OCI-LY1 (cell line): ENCODE measurements at regions not wholly inside any gene's neighbourhood (a gene's known extent, or its start where the extent isn't known, plus 50 kb on each side); places are given as distances from the start of the nearest gene placed in this dataset.

Source experiments
- H2AFZ ChIP-seq: fragments of 200-600 bp; sonication (generic), shearing (Covaris generic); 2 replicates; pipeline ENCODE4 v1.6.0; 2014; ENCODE audit warnings: antibody characterized with exemption, mild to moderate bottlenecking, low read length
- H3F3A ChIP-seq: fragments of 200-600 bp; sonication (generic), shearing (Covaris generic); 2 replicates; pipeline ENCODE4 v1.6.0; 2014; ENCODE audit warnings: mild to moderate bottlenecking, antibody characterized with exemption, low read length, moderate library complexity; ENCODE audit not compliant: insufficient read depth
- H3K27ac ChIP-seq: fragments of 200-600 bp; sonication (generic); 2 replicates; pipeline ENCODE4 v1.5.1; 2014; ENCODE audit warnings: low read length, mixed run types, mild to moderate bottlenecking, low read depth; ENCODE audit not compliant: poor library complexity, severe bottlenecking
- H3K27me3 ChIP-seq: fragments of 200-600 bp; sonication (generic); 2 replicates; pipeline ENCODE4 v1.6.0; 2014; ENCODE audit warnings: antibody characterized with exemption, mild to moderate bottlenecking, low read length, moderate library complexity; ENCODE audit not compliant: insufficient read depth
- H3K36me3 ChIP-seq: fragments of 200-600 bp; sonication (generic); 2 replicates; pipeline ENCODE4 v1.6.1; 2014; ENCODE audit warnings: mild to moderate bottlenecking, antibody characterized with exemption, low read length, moderate library complexity, mixed read lengths; ENCODE audit not compliant: insufficient read depth
- H3K4me1 ChIP-seq: fragments of 200-600 bp; sonication (generic); 2 replicates; pipeline ENCODE4 v1.5.1; 2014; ENCODE audit warnings: mild to moderate bottlenecking, low read length, moderate library complexity; ENCODE audit not compliant: insufficient read depth, severe bottlenecking
- H3K4me2 ChIP-seq: fragments of 200-600 bp; sonication (generic), shearing (Covaris generic); 2 replicates; pipeline ENCODE4 v1.6.1; 2014; ENCODE audit warnings: low read length
- H3K4me3 ChIP-seq: fragments of 200-600 bp; sonication (generic); 2 replicates; pipeline ENCODE4 v1.5.1; 2014; ENCODE audit warnings: low read length, low read depth, mild to moderate bottlenecking, mixed read lengths; ENCODE audit not compliant: poor library complexity, severe bottlenecking
- H3K79me2 ChIP-seq: fragments of 200-600 bp; shearing (Covaris generic); 2 replicates; pipeline ENCODE4 v1.6.1; 2016; ENCODE audit warnings: mixed run types, low read length, mixed read lengths; ENCODE audit not compliant: insufficient read depth
- H3K9ac ChIP-seq: fragments of 200-600 bp; sonication (generic), shearing (Covaris generic); 2 replicates; pipeline ENCODE4 v1.6.1; 2014; ENCODE audit warnings: mild to moderate bottlenecking, low read length, mixed read lengths
- H3K9me2 ChIP-seq: fragments of 200-600 bp; sonication (generic), shearing (Covaris generic); 2 replicates; pipeline ENCODE4 v1.6.1; 2014; ENCODE audit warnings: low read depth, mild to moderate bottlenecking, low read length, mixed read lengths
- H3K9me3 ChIP-seq: fragments of 200-600 bp; shearing (Covaris generic); 2 replicates; pipeline ENCODE4 v1.6.1; 2014; ENCODE audit warnings: low read length, mixed read lengths
- H4K20me1 ChIP-seq: fragments of 200-600 bp; sonication (generic), shearing (Covaris generic); 2 replicates; pipeline ENCODE4 v1.6.0; 2016; ENCODE audit warnings: mild to moderate bottlenecking, low read length; ENCODE audit not compliant: insufficient read depth
- EZH2 ChIP-seq: fragments of 200-600 bp; sonication (generic), shearing (Covaris generic); IDR thresholded peaks from 2 replicates; pipeline ENCODE4 v1.8.0; 2017; ENCODE audit warnings: borderline replicate concordance, mixed run types, mild to moderate bottlenecking, antibody characterized with exemption, low read length, moderate library complexity, mixed read lengths
- TF ChIP-seq, protein P1 (sequence below): fragments of 200-600 bp; sonication (generic), shearing (Covaris generic); IDR thresholded peaks from 2 replicates; pipeline ENCODE4 v1.5.1; 2017; ENCODE audit warnings: mild to moderate bottlenecking, antibody characterized with exemption, low read length, moderate library complexity, mixed read lengths

DNA sequence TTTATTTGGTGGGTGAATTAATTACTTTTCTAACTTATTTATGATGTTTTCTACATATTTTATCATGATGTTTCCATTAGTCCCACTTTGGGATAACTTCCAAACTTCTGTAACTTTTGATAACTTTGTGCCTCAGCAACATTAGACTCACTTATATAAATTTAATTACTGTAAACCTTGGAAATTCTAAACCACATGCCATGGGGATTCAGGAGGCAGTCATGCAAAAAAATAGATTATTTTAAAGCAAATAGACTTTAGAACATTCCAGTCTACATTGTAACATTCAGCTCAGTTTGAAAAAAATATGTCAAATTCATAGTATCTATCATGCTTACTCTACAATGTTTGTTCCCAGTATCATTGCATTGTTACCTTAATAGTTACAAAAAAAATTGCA is 728.5 kb upstream of the NRXN1 start:
- Histone ChIP-seq H3F3A (no peaks in the 10 kb centered on the region), H3K27me3 (no peaks in the 10 kb centered on the region), H3K9ac (no peak overlapping the region), H3K27ac (no peak overlapping the region), H3K4me3 (no peak overlapping the region), H3K36me3 (no peaks in the 10 kb centered on the region), H3K4me2 (no peak overlapping the region), H3K4me1 (no peaks in the 10 kb centered on the region), H3K9me3 (no peaks in the 10 kb centered on the region), H2AFZ (no peak overlapping the region), H3K9me2 (no peaks in the 10 kb centered on the region), H3K79me2 (no peaks in the 10 kb centered on the region), H4K20me1 (no peaks in the 10 kb centered on the region)
- TF ChIP-seq EZH2: no peak
- TF ChIP-seq, protein P1, sequence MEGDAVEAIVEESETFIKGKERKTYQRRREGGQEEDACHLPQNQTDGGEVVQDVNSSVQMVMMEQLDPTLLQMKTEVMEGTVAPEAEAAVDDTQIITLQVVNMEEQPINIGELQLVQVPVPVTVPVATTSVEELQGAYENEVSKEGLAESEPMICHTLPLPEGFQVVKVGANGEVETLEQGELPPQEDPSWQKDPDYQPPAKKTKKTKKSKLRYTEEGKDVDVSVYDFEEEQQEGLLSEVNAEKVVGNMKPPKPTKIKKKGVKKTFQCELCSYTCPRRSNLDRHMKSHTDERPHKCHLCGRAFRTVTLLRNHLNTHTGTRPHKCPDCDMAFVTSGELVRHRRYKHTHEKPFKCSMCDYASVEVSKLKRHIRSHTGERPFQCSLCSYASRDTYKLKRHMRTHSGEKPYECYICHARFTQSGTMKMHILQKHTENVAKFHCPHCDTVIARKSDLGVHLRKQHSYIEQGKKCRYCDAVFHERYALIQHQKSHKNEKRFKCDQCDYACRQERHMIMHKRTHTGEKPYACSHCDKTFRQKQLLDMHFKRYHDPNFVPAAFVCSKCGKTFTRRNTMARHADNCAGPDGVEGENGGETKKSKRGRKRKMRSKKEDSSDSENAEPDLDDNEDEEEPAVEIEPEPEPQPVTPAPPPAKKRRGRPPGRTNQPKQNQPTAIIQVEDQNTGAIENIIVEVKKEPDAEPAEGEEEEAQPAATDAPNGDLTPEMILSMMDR: no peak

DNA sequence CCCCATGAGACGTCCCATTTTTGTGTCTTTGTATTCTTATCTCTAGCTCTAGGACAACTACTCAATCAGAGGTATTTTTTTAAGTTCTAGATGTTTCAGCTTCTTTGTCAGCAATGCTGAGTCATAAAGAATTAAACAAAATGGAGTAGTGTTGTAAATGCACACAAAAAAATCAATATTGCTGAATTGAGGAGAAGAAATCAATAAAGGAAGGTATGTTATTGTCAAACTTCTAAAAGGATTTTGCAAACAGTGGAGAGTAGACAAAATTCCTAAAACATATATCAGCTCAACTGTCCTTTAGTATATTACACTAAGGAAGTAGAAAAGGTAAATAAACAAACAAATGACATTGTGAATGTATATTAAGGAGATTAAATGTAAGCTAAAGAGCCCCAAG is 726.1 kb upstream of the NRXN1 start:
- H3K4me2 ChIP-seq: no peak overlapping the region
- H3K9me3 ChIP-seq: no peaks in the 10 kb centered on the region
- no peaks in the 10 kb centered on the region for H3K27me3 ChIP-seq
- no peaks in the 10 kb centered on the region for H3K4me1 ChIP-seq
- H3K79me2 ChIP-seq: no peaks in the 10 kb centered on the region
- no peaks in the 10 kb centered on the region for H3K36me3 ChIP-seq
- no peaks in the 10 kb centered on the region for H3K9me2 ChIP-seq
- no peak overlapping the region for H3K4me3 ChIP-seq
- H3K9ac ChIP-seq: no peak overlapping the region
- TF ChIP-seq, protein P1: no peak
- TF ChIP-seq EZH2: no peak
- no peaks in the 10 kb centered on the region for H4K20me1 ChIP-seq
- H3K27ac ChIP-seq: no peak overlapping the region
- H3F3A ChIP-seq: no peaks in the 10 kb centered on the region
- no peak overlapping the region for H2AFZ ChIP-seq

DNA sequence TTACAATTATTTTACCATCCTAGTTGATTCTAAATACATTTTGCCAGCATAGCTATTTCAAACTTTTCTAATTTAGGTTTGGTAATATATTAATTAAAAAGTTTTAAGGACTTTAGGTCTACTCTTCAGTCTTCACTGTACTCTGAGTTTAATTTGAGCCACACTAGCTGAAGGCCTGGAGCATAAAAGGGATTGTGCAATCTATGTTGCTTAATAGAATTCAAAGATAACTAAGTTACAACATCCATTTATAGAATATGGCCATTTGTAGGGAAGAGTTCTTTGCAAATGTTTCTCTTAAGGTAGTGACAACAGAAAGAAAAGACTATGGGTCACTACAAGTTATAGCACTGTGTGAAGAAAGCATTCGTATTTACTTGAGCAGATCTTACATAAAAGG is 702.2 kb upstream of the NRXN1 start:
- no peak for TF ChIP-seq EZH2
- TF ChIP-seq, protein P1: no peak
- Histone ChIP-seq H3K27ac (no peak overlapping the region), H3K4me2 (no peak overlapping the region), H3K27me3 (no peaks in the 10 kb centered on the region), H4K20me1 (no peaks in the 10 kb centered on the region), H3K9me3 (no peaks in the 10 kb centered on the region), H3K9me2 (no peaks in the 10 kb centered on the region), H2AFZ (no peak overlapping the region), H3K4me3 (no peak overlapping the region), H3K36me3 (no peaks in the 10 kb centered on the region), H3F3A (no peaks in the 10 kb centered on the region), H3K79me2 (no peaks in the 10 kb centered on the region), H3K9ac (no peak overlapping the region), H3K4me1 (no peaks in the 10 kb centered on the region)
